ENCODE measurements at regions not wholly inside any gene's neighbourhood (a gene's known extent, or its start where the extent isn't known, plus 50 kb on each side); places are given as distances from the start of the nearest gene placed in this dataset.

GRCh38 chr7:25537662-25538375 lies 309.5 kb upstream of the NPVF start:
- TF ChIP-seq CTCF (IDR thresholded peaks at IDR 0.05) (no peak), POLR2A (IDR thresholded peaks at IDR 0.05) (no peak)

Data from testis (tissue), 2 donors.